NCI-H1092 (cell line): ENCODE measurements at regions not wholly inside any gene's neighbourhood (a gene's known extent, or its start where the extent isn't known, plus 50 kb on each side); places are given as distances from the start of the nearest gene placed in this dataset.

ENCODE experiments used
- DNase-seq: peaks from one replicate; lab custom pipeline; 2025; lab: John Stamatoyannopoulos, UW

DNA sequence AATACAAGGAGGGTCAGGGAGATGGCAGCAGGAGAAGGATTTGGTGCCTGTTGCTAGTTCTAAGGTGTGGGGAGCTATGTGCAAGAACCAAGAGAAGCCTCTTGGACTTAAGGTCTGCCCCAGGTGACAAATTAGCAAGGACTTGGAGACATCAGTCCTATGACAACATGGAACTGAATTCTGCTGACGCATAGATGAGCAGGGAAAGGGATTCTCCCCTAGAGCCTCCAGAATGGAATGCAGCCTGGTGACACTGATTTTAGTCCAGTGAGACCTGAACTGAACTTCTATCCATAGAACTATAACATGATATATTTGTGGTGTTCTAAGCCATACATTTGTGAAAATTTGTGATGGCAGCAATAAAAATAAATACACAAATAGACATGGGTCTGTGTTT lies 215.6 kb downstream of the ESM1 start:
- no peak for DNase-seq

DNA sequence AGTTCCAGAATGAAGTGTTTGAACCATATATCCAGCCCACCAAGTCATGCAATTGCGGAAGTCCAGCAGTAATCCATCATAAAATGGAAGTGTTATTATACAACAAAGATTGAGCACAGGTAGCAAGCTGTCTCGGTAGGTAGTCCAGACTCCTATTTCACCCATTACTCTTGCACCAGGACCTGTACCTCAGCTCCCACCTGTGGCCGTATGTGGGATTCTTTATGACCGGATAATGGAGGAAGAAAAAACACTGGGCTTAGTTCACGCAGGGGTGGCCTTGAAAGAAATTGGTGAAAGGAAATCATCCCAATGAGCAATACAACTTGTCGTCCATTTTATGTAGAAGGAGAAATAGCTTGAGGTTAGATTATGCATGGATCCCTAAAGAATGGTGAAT lies 216.3 kb downstream of the ESM1 start:
- DNase-seq = no peak

GRCh38 chr5:54766748-54767147 lies 218.6 kb downstream of the ESM1 start:
- no peak for DNase-seq

DNA sequence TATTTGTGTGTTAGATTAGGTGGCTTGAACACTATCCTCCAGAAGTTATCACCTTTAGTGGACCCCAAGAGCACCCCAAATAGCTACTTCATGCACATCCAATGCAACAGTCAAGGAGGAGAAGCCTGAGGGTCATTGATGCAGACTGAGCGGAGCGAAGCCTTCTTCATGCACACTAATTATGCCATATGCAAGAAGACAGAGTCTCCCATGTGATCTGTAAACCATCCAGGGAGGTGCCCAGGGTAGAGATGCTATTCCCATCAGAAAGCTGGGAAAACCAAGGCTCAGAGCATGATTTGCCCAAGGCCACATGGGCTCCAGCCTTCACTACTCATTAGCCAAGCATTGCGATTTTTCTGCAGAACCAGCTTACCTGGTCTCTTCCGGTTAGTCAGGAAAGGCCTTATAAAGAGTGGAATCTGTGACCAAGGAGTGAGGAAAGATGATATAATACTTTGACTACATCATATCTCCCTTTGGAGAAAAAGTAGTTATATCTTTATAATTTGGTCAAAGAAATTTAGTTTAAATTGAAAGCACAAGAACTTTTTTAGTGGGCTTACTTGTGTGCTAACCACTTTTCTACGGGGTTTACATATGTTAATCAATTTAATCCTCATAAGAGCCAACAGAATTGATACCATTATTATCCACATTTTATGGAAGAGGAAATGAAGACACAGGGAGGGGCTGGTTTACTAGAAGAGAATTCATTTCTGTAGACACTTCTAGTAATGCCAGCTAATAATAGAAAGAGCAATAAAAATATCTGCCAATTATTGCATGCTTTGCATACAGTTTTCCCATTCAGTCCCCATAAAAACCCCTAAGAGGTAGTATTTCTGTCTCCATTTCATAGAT lies 220.0 kb downstream of the ESM1 start:
- no peak for DNase-seq

GRCh38 chr5:54764102-54765090 lies 221.0 kb downstream of the ESM1 start:
- no peak for DNase-seq

- DNase-seq = no peak
Observed at GRCh38 chr5:54761213-54761701, 224.1 kb downstream of the ESM1 start.

DNA sequence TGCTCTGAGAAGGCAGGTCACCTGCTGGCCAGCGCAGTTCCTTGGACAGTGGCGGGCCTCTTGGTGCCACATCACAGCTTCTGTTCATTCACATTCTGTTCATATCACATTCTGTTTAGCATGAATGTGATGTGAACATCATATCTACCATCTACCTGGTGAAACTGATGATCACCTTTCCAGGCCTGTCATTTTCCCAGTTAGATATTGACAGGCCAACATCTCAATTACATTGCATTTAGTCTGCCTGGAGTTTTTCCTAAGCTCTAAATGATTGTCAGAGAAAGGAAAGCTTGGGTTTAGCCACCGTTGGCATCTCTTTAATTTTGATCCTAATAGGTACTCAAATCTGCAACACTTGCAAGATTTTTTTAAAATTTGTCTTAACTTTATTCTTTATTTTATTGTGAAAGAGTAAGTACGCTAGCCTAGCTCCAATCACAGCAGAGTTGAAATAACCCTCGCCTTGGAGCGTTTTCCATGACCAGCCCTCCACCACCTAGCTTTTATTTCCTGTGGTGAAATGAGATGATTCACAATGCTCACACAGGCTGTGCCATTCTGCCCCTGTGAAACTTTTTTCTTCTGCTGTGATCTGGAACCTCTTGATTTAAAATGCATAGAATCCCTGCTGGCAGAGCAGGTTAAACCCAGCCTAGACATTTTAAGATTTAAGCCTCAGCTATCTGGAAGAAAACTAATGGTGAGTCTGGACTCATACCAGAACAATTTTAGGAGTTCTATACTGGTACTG lies 225.0 kb downstream of the ESM1 start:
- DNase-seq = no peak

- DNase-seq = no peak
Observed at GRCh38 chr5:54758038-54758437, 227.4 kb downstream of the ESM1 start.

GRCh38 chr5:54757541-54757940 lies 227.9 kb downstream of the ESM1 start:
- no peak for DNase-seq

GRCh38 chr5:54756796-54757402 lies 228.5 kb downstream of the ESM1 start:
- DNase-seq = no peak

GRCh38 chr5:54756301-54756700 lies 229.1 kb downstream of the ESM1 start:
- DNase-seq = no peak

- DNase-seq = no peak
Observed at GRCh38 chr5:54754878-54755277, 230.5 kb downstream of the ESM1 start.

DNA sequence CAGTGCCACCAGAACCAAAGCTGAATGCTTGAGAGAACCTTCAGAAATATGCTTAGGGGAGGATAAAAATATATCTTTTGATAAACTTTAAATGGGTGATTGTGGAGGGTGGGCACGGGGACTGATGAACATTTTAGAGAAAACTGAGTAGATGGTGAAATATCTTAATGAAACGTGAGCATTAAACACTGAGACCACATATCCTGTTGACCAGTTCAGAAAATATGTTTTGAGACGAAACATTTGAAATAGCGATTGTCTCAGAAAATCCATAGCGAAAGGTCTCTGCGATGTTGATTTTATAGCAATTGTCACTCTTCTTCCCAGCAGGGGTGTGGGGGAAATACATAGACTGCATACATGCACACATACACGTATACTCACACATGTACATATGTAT lies 231.0 kb downstream of the ESM1 start:
- DNase-seq = no peak

DNA sequence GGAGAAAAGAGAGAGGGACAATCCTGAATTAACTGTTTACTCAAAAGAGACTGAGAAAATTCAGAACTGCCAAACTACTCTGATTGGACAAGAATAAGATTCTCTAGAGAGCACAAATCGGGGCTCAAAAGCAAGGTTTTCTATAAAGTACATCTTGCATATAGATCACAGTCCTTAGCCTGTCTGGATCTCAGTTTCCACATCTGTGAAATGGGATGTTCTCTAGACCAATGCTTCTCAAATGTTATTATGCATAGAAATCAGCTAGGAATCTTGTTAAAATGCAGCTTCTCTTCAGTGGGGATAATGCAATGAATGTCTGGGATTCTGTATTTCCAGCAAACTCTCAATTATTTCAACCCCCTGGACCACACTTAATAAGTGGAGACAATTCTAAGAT lies 231.6 kb downstream of the ESM1 start:
- DNase-seq = no peak

DNA sequence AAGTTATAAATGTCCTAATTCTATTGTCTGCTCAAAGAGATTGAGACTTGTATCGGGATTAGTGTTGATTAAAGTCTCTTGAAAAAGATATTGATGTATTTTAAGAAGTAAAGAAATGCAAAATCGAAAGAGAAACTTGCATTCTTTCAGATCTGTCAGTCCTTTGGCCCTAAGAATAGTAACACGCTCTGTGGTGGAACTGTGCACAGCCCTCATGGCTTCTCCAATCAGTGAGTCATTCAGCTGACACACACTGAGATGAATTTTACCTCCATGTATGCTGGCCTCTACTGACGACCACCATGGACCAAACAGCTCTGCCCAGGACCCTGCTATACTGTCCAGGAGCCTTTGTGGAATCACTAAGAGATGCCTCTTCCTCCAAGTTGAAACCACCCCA lies 232.4 kb downstream of the ESM1 start:
- DNase-seq = no peak

GRCh38 chr5:54748527-54748926 lies 231.0 kb downstream of the SNX18 start:
- DNase-seq = no peak

GRCh38 chr5:54746777-54747398 lies 229.3 kb downstream of the SNX18 start:
- DNase-seq = no peak

- DNase-seq = no peak
Observed at GRCh38 chr5:54746346-54746745, 228.8 kb downstream of the SNX18 start.

DNA sequence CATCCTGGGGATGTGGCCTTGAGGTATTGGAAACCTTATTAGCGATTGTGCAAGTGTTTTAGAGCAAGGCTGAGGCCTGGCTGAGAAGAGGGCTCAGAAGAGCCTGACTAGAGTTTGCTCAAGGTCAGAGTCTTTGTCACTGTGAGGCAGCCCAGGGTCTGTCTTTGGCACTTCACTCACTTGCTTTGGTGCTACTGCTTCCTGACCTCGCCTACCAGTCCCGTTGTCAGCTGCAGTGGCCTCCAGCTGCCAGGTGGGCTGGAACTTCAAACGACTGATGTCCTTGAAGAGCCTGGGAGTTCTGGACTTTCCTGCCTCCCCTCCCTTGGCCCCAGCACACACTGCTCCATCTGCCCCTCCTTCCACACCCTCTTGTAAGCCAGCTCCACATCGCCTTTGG lies 228.0 kb downstream of the SNX18 start:
- no peak for DNase-seq

- DNase-seq = no peak
Observed at GRCh38 chr5:54743997-54744788, 226.6 kb downstream of the SNX18 start.
